Thymus (tissue), 11 donors: ENCODE measurements at regions not wholly inside any gene's neighbourhood (a gene's known extent, or its start where the extent isn't known, plus 50 kb on each side); places are given as distances from the start of the nearest gene placed in this dataset.
A peak's percentile ranks its signal among the peaks of the same experiment; 100 is the strongest.

Experiments
- DNase-seq, 9 donors: peaks; one replicate each; pipeline ENCODE4 v3.0.0-alpha.2; 2013; ENCODE audit warnings: low spot score in 9 of 9, low read depth in 6 of 9, missing footprints in 1 of 9
- H3K27ac ChIP-seq, 2 donors: one replicate each; pipeline ENCODE4 v1.5.1; 2013; ENCODE audit warnings: control low read depth in 1 of 2, low read depth in 1 of 2, low read length in 1 of 2, mild to moderate bottlenecking in 1 of 2, moderate library complexity in 1 of 2
- H3K27me3 ChIP-seq, 2 donors: one replicate each; pipeline ENCODE4 v1.5.1; 2013; ENCODE audit warnings: low read length in 1 of 2; ENCODE audit not compliant: control insufficient read depth in 2 of 2, insufficient read depth in 1 of 2
- H3K36me3 ChIP-seq, 2 donors: one replicate each; pipeline ENCODE4 v1.5.1; 2013; ENCODE audit warnings: low read length in 1 of 2, mild to moderate bottlenecking in 1 of 2, moderate library complexity in 1 of 2; ENCODE audit not compliant: control insufficient read depth in 2 of 2, insufficient read depth in 2 of 2
- H3K4me1 ChIP-seq, 2 donors: one replicate each; pipeline ENCODE4 v1.5.1; 2013; ENCODE audit warnings: low read length in 2 of 2; ENCODE audit not compliant: control insufficient read depth in 2 of 2, insufficient read depth in 2 of 2
- H3K4me3 ChIP-seq, 2 donors: one replicate each; pipeline ENCODE4 v1.5.1; 2013; ENCODE audit warnings: low read length in 2 of 2, control low read depth in 1 of 2, mild to moderate bottlenecking in 1 of 2
- H3K9me3 ChIP-seq, 2 donors: one replicate each; pipeline ENCODE4 v1.5.1; 2013; ENCODE audit warnings: low read length in 1 of 2, mild to moderate bottlenecking in 1 of 2; ENCODE audit not compliant: control insufficient read depth in 2 of 2, insufficient read depth in 1 of 2
- WGBS: extraction: QIAGEN DNeasy Blood & Tissue Kit; methylation state at CpG from one replicate; pipeline ENCODE4 v1.1.7; 2013; 5-methylcytosine and 5-hydroxymethylcytosine counted together
- donor health status: healthy.

DNA sequence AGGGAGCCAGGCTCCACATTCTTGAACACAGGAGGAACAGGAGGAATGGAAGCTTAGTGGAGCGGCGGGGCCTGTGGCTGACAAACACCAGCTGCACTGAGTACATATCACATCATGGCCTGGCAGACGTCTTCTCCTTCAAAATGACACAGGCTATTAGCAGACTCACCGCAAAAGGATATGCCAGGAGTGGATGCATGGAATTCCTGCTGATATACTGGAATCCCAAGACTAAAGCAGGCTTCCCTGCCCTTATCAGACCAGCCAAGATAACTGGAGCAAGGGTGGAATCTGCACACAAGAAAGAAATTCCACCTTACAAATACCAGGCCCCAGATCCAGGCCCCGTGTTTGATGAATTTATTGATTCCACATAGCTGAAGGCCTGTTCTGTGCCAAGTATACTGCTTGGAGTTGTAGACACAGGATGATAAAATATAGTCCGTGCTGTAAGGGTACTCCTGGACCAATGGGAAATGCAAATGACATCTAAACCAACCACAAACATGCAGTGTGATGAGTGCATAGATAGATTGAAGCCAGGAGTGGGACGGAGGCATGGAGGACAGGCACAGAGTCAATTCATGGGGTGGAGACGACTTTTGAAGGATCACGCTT is 480.5 kb upstream of the ZMIZ1 start:
- no peak for DNase-seq

DNA sequence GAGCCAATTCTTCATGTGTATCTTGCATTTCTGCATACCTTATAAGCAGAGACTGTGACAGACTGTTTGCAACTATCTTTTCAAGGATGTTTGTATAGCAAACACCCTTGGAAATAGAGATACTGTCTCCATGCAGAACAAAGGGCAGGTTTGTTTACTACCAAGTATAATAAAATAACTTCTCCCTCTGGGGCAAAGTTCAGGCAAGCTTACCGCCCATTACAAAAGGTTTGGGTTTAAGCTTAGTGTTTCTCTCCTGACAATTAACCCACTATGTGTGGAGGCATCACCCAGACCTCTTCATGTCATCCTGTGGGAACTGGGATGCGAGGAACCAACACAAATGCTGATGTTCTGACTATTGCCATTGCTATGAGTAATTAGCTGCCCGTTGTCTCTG is 479.1 kb upstream of the ZMIZ1 start:
- no peak for DNase-seq
- no peaks in the 10 kb centered on the region for H3K27me3 ChIP-seq
- 92% methylated on average over 3 of the region's 3 CpGs for WGBS
- no peak overlapping the region for H3K27ac ChIP-seq
- no peaks in the 10 kb centered on the region for H3K4me1 ChIP-seq
- H3K4me3 ChIP-seq: no peak overlapping the region
- no peaks in the 10 kb centered on the region for H3K9me3 ChIP-seq
- H3K36me3 ChIP-seq: no peaks in the 10 kb centered on the region

More for the DNA sequence above, 480.5 kb upstream of the ZMIZ1 start:
- 84% methylated on average over 9 of the region's 9 CpGs for WGBS
- Histone ChIP-seq H3K36me3 (no peaks in the 10 kb centered on the region), H3K4me3 (no peak overlapping the region), H3K4me1 (no peaks in the 10 kb centered on the region), H3K9me3 (no peaks in the 10 kb centered on the region), H3K27me3 (no peaks in the 10 kb centered on the region), H3K27ac (no peak overlapping the region)

DNA sequence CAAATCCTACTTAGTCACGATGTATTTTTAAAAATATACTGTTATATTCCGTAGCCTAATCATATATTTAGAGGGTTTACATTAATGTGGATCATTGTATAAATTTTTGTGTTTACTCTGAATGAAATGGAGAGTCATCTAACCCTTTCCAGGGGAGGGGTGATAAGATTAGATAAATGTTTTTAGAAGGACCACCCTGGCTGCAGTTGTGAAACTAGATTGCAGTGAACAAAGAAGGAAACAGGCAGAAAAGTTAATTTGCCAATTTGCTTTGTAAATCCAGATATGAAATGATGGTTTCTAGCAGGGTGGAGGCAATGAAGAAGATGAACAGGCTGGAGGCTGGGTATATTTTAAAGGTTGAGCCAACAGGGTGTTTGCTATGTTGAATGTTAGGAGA is 477.7 kb upstream of the ZMIZ1 start:
- H3K4me3 ChIP-seq: no peak overlapping the region
- H3K27me3 ChIP-seq: no peaks in the 10 kb centered on the region
- no peaks in the 10 kb centered on the region for H3K4me1 ChIP-seq
- no peaks in the 10 kb centered on the region for H3K36me3 ChIP-seq
- H3K9me3 ChIP-seq: no peaks in the 10 kb centered on the region
- no peak overlapping the region for H3K27ac ChIP-seq
- DNase-seq: no peak
- WGBS: 95% methylated on average over 2 of the region's 2 CpGs

DNA sequence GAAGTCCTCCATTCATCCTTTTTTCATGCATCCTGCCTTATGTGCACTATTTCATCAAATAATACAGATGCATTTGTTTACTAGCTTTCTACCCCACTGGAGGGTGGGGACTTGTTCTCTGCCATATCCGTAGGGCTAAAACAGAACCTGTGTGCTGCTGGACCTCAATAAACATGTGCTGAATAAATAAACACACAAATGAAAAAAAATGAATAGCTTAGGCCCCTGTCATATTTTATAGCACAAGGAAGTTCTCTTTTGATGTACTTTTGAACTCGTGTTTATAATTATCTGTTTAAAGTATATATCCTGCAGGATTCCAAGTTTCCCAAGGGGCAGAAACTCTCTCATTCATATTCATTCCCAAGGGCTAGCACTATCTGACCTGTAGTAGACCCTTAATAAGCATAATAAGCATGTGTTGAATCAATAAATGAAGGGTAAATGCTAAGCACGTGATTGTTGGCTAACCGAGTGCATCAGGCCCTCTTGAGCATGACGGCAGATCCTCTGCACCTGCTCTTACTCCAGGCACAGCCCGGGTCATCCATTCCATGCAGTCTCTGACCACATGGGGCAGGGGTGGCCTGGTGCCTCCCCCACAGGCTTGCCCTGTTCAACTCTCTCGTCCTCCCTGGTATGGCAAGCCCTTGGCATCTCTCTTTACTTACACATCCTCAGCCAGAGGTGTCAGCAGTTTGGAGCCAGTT is 474.1 kb upstream of the ZMIZ1 start:
- H3K36me3 ChIP-seq: no peaks in the 10 kb centered on the region
- no peak overlapping the region for H3K27ac ChIP-seq
- no peaks in the 10 kb centered on the region for H3K9me3 ChIP-seq
- no peaks in the 10 kb centered on the region for H3K4me1 ChIP-seq
- no peak overlapping the region for H3K4me3 ChIP-seq
- no peak for DNase-seq
- no peaks in the 10 kb centered on the region for H3K27me3 ChIP-seq
- WGBS: 73% methylated on average over 7 of the region's 7 CpGs

GRCh38 chr10:78595269-78595619 is 473.5 kb upstream of the ZMIZ1 start:
- Histone ChIP-seq H3K36me3 (no peaks in the 10 kb centered on the region), H3K9me3 (no peaks in the 10 kb centered on the region), H3K4me3 (no peak overlapping the region), H3K4me1 (no peaks in the 10 kb centered on the region), H3K27ac (no peak overlapping the region), H3K27me3 (no peaks in the 10 kb centered on the region)
- whole genome bisulfite sequencing: 77% methylated on average over 5 of the region's 5 CpGs
- no peak for DNase-seq

DNA sequence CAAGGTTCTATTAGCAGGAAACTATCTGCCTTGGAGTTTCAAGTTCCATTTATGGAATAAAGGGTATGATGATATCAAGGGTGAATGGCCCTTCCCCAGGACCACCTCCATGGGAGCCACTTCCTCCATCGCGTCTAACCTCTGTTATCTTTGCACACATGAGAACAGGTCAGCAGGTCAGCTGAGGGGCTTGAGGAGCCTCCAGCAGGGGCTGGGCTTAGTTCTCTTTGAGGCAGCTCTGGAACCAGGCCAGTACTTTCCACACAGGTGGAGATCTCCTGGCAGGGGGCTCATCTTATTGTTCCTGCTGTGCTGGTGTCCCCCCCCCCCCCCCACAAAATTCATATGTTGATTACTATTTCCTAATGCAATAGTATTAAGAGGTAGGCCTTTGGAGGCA is 472.2 kb upstream of the ZMIZ1 start:
- H3K27me3 ChIP-seq: no peaks in the 10 kb centered on the region
- 84% methylated on average over 2 of the region's 2 CpGs for WGBS
- no peak overlapping the region for H3K4me3 ChIP-seq
- no peak for DNase-seq
- no peaks in the 10 kb centered on the region for H3K4me1 ChIP-seq
- H3K9me3 ChIP-seq: no peaks in the 10 kb centered on the region
- H3K27ac ChIP-seq: no peak overlapping the region
- no peaks in the 10 kb centered on the region for H3K36me3 ChIP-seq

GRCh38 chr10:78597796-78598555 is 470.8 kb upstream of the ZMIZ1 start:
- Histone ChIP-seq H3K36me3 (no peaks in the 10 kb centered on the region), H3K4me1 (no peaks in the 10 kb centered on the region), H3K9me3 (peaks cover 0 to 5% of the 10 kb centered on the region in 2 donors), H3K4me3 (no peak overlapping the region), H3K27me3 (no peaks in the 10 kb centered on the region), H3K27ac (no peak overlapping the region)
- DNase-seq: no peak
- WGBS: 98% methylated on average over 11 of the region's 11 CpGs

- Histone ChIP-seq H3K27me3 (no peaks in the 10 kb centered on the region), H3K36me3 (no peaks in the 10 kb centered on the region), H3K4me3 (no peak overlapping the region), H3K4me1 (no peaks in the 10 kb centered on the region), H3K9me3 (peaks cover 0 to 5% of the 10 kb centered on the region in 2 donors), H3K27ac (no peak overlapping the region)
- 94% methylated on average over 3 of the region's 3 CpGs for WGBS
- DNase-seq: peak in 1 of 9 donors; percentile 12
Observed at GRCh38 chr10:78599122-78599853, 469.5 kb upstream of the ZMIZ1 start.
